SJSA1 (cell line): ENCODE measurements at regions not wholly inside any gene's neighbourhood (a gene's known extent, or its start where the extent isn't known, plus 50 kb on each side); places are given as distances from the start of the nearest gene placed in this dataset.
A peak's percentile ranks its signal among the peaks of the same experiment; 100 is the strongest.
"Not testable (repeated sequence)": the region's sequence is repeated elsewhere in the genome, so short reads cannot be mapped to it uniquely, and the experiment has no call there.

Experiments
- DNase-seq, 2 experiments: peaks; one replicate each; pipeline ENCODE4 v3.0.0-alpha.2; 2015 to 2020; ENCODE audit warnings: low spot score in 2 of 2, low read depth in 1 of 2
- H3K27ac ChIP-seq: fragments of 250-450 bp; sonication (Bioruptor Pico); 2 replicates; pipeline ENCODE4 v1.5.1; 2020; ENCODE audit warnings: mild to moderate bottlenecking, moderate library complexity
- H3K27me3 ChIP-seq: fragments of 250-450 bp; sonication (Bioruptor Pico); replicated peaks from 2 replicates; pipeline ENCODE4 v1.5.1; 2020; ENCODE audit warnings: mild to moderate bottlenecking, moderate library complexity
- H3K36me3 ChIP-seq: fragments of 250-450 bp; sonication (Bioruptor Pico); 2 replicates; pipeline ENCODE4 v1.5.1; 2020; ENCODE audit warnings: mild to moderate bottlenecking
- H3K4me1 ChIP-seq: fragments of 250-450 bp; sonication (Bioruptor Pico); replicated peaks from 2 replicates; pipeline ENCODE4 v1.6.1; 2021; ENCODE audit warnings: mild to moderate bottlenecking
- H3K4me3 ChIP-seq: fragments of 250-450 bp; sonication (Bioruptor Pico); 2 replicates; pipeline ENCODE4 v1.5.1; 2020; ENCODE audit warnings: mild to moderate bottlenecking
- H3K9me3 ChIP-seq: fragments of 250-450 bp; sonication (Bioruptor Pico); replicated peaks from 2 replicates; pipeline ENCODE4 v1.5.1; 2020; ENCODE audit warnings: mild to moderate bottlenecking

GRCh38 chr6:168865-169455 is 123.3 kb upstream of the DUSP22 start:
- Histone ChIP-seq H3K9me3 (no peaks in the 10 kb centered on the region), H3K4me1 (no peaks in the 10 kb centered on the region), H3K27ac (no peak overlapping the region), H3K27me3 (peaks cover 16% of the 10 kb centered on the region), H3K4me3 (no peak overlapping the region), H3K36me3 (no peaks in the 10 kb centered on the region)
- DNase-seq = peak in 1 of 2 experiments; percentile 46

GRCh38 chr6:174036-174435 is 118.3 kb upstream of the DUSP22 start:
- Histone ChIP-seq H3K4me1 (no peaks in the 10 kb centered on the region), H3K36me3 (no peaks in the 10 kb centered on the region), H3K9me3 (no peaks in the 10 kb centered on the region), H3K27ac (no peak overlapping the region), H3K27me3 (peaks cover 4% of the 10 kb centered on the region), H3K4me3 (no peak overlapping the region)
- DNase-seq = no peak

- Histone ChIP-seq H3K27ac (no peak overlapping the region), H3K4me1 (no peaks in the 10 kb centered on the region), H3K4me3 (no peak overlapping the region), H3K9me3 (no peaks in the 10 kb centered on the region; the same call in 1 of the 2 replicates), H3K36me3 (no peaks in the 10 kb centered on the region), H3K27me3 (no peaks in the 10 kb centered on the region)
- no peak for DNase-seq
Measured at GRCh38 chr6:175680-176079, 116.6 kb upstream of the DUSP22 start.

- Histone ChIP-seq H3K27ac (no peak overlapping the region), H3K4me1 (no peaks in the 10 kb centered on the region), H3K9me3 (no peaks in the 10 kb centered on the region; the same call in 1 of the 2 replicates), H3K27me3 (no peaks in the 10 kb centered on the region), H3K36me3 (no peaks in the 10 kb centered on the region), H3K4me3 (no peak overlapping the region)
- DNase-seq = no peak
Measured at GRCh38 chr6:176766-177165, 115.5 kb upstream of the DUSP22 start.

- Histone ChIP-seq H3K36me3 (no peaks in the 10 kb centered on the region), H3K27ac (no peak overlapping the region), H3K4me1 (no peaks in the 10 kb centered on the region), H3K9me3 (no peaks in the 10 kb centered on the region; the same call in 1 of the 2 replicates), H3K4me3 (no peak overlapping the region), H3K27me3 (no peaks in the 10 kb centered on the region)
- no peak for DNase-seq
Measured at GRCh38 chr6:178119-178518, 114.2 kb upstream of the DUSP22 start.

GRCh38 chr6:178929-179328 is 113.4 kb upstream of the DUSP22 start:
- H3K4me3 ChIP-seq, H3K27ac ChIP-seq, H3K36me3 ChIP-seq, DNase-seq, H3K9me3 ChIP-seq, H3K4me1 ChIP-seq, H3K27me3 ChIP-seq: not testable (repeated sequence)

- no peaks in the 10 kb centered on the region for H3K4me1 ChIP-seq
- H3K9me3 ChIP-seq = no peaks in the 10 kb centered on the region; the same call in 1 of the 2 replicates
- no peaks in the 10 kb centered on the region for H3K36me3 ChIP-seq
- H3K4me3 ChIP-seq = no peak overlapping the region
- no peak overlapping the region for H3K27ac ChIP-seq
- no peaks in the 10 kb centered on the region for H3K27me3 ChIP-seq
- no peak for DNase-seq
Measured at GRCh38 chr6:179340-179950, 112.8 kb upstream of the DUSP22 start.

GRCh38 chr6:180091-180694 is 112.1 kb upstream of the DUSP22 start:
- H3K27ac ChIP-seq, H3K4me3 ChIP-seq, DNase-seq, H3K27me3 ChIP-seq, H3K36me3 ChIP-seq, H3K9me3 ChIP-seq, H3K4me1 ChIP-seq: not testable (repeated sequence)

- no peaks in the 10 kb centered on the region for H3K4me1 ChIP-seq
- H3K4me3 ChIP-seq = no peak overlapping the region
- H3K27me3 ChIP-seq = no peaks in the 10 kb centered on the region
- no peak for DNase-seq
- H3K36me3 ChIP-seq = no peaks in the 10 kb centered on the region
- H3K27ac ChIP-seq = no peak overlapping the region
- no peaks in the 10 kb centered on the region; the same call in 1 of the 2 replicates for H3K9me3 ChIP-seq
Measured at GRCh38 chr6:181049-181654, 111.1 kb upstream of the DUSP22 start.

- Histone ChIP-seq H3K4me1 (no peaks in the 10 kb centered on the region), H3K27me3 (no peaks in the 10 kb centered on the region)
- DNase-seq = no peak
Measured at GRCh38 chr6:183668-184067, 108.6 kb upstream of the DUSP22 start.

GRCh38 chr6:184161-184700 is 108.1 kb upstream of the DUSP22 start:
- no peaks in the 10 kb centered on the region for H3K4me1 ChIP-seq
- no peak overlapping the region for H3K27ac ChIP-seq
- no peak overlapping the region for H3K4me3 ChIP-seq
- DNase-seq = no peak
- no peaks in the 10 kb centered on the region; the same call in 1 of the 2 replicates for H3K9me3 ChIP-seq
- H3K36me3 ChIP-seq = no peaks in the 10 kb centered on the region
- H3K27me3 ChIP-seq = no peaks in the 10 kb centered on the region

More at GRCh38 chr6:183668-184067, 108.6 kb upstream of the DUSP22 start:
- no peak overlapping the region for H3K27ac ChIP-seq
- H3K36me3 ChIP-seq = no peaks in the 10 kb centered on the region
- H3K4me3 ChIP-seq = no peak overlapping the region
- H3K9me3 ChIP-seq = no peaks in the 10 kb centered on the region; the same call in 1 of the 2 replicates

GRCh38 chr6:186340-186965 is 105.8 kb upstream of the DUSP22 start:
- Histone ChIP-seq H3K27ac (no peak overlapping the region), H3K27me3 (no peaks in the 10 kb centered on the region)

GRCh38 chr6:187210-187861 is 105.0 kb upstream of the DUSP22 start:
- Histone ChIP-seq H3K4me3 (no peak overlapping the region), H3K4me1 (no peaks in the 10 kb centered on the region), H3K27ac (no peak overlapping the region), H3K9me3 (no peaks in the 10 kb centered on the region), H3K36me3 (no peaks in the 10 kb centered on the region), H3K27me3 (no peaks in the 10 kb centered on the region)
- DNase-seq = peak in 1 of 2 experiments; percentile 21

More at GRCh38 chr6:186340-186965, 105.8 kb upstream of the DUSP22 start:
- Histone ChIP-seq H3K36me3 (no peaks in the 10 kb centered on the region), H3K4me1 (no peaks in the 10 kb centered on the region), H3K9me3 (no peaks in the 10 kb centered on the region), H3K4me3 (no peak overlapping the region)
- DNase-seq = peak in 1 of 2 experiments; percentile 22
